Panc1 (cell line): ENCODE measurements at regions not wholly inside any gene's neighbourhood (a gene's known extent, or its start where the extent isn't known, plus 50 kb on each side); places are given as distances from the start of the nearest gene placed in this dataset.

ENCODE experiments used
- ATAC-seq: fragments of 200-7000 bp; cut with Tn5 transposase; 2 replicates; pipeline ENCODE4 v1.9.1; 2020; ENCODE audit warnings: mild to moderate bottlenecking, moderate library complexity
- BruUV-seq: library from RNA; stranded (reverse); fragments of 400-500 nt; replicated peaks from 2 replicates; lab custom pipeline; 2021; lab: Mats Ljungman, UMichigan
- CTCF ChIA-PET: fragments of 300-600 bp; sonication (Branson Sonifier 250); formaldehyde crosslinking; loops from one replicate; lab custom pipeline; 2022; ENCODE audit warnings: antibody characterized with exemption; lab: Charles Lee
- POLR2A ChIA-PET: fragments of 300-600 bp; sonication (Branson Sonifier 250); formaldehyde crosslinking; loops from one replicate; lab custom pipeline; 2022; ENCODE audit warnings: antibody characterized with exemption; lab: Charles Lee
- DNase-seq: peaks from one replicate; pipeline ENCODE4 v3.0.0-alpha.2; 2010; ENCODE audit warnings: low read depth, low spot score
- H3K27ac ChIP-seq: 2 replicates; pipeline ENCODE4 v1.5.1; 2011; ENCODE audit warnings: mild to moderate bottlenecking, low read length, inconsistent platforms
- H3K27me3 ChIP-seq: fragments of 200-500 bp; sonication (Bioruptor generic); 2 replicates; pipeline ENCODE4 v1.6.0; 2014; ENCODE audit warnings: low read length, inconsistent platforms; ENCODE audit not compliant: control insufficient read depth, insufficient read depth
- H3K36me3 ChIP-seq: fragments of 200-500 bp; sonication (Bioruptor generic); 2 replicates; pipeline ENCODE4 v1.5.1; 2014; ENCODE audit warnings: inconsistent platforms, mild to moderate bottlenecking, low read length, moderate library complexity; ENCODE audit not compliant: control insufficient read depth, insufficient read depth
- H3K4me1 ChIP-seq: 2 replicates; pipeline ENCODE4 v1.5.1; 2011; ENCODE audit warnings: inconsistent platforms, mild to moderate bottlenecking, low read length, moderate library complexity; ENCODE audit not compliant: control insufficient read depth, insufficient read depth
- H3K4me3 ChIP-seq, 2 experiments: 2 replicates each; pipeline ENCODE4 v1.5.1; 2011 to 2012; ENCODE audit warnings: low read depth in 2 of 2, low read length in 2 of 2, mild to moderate bottlenecking in 2 of 2, inconsistent platforms in 1 of 2, moderate library complexity in 1 of 2
- H3K9me3 ChIP-seq: fragments of 200-500 bp; sonication (Bioruptor generic); 2 replicates; pipeline ENCODE4 v1.5.1; 2014; ENCODE audit warnings: low read depth, mild to moderate bottlenecking, inconsistent platforms, low read length, moderate library complexity; ENCODE audit not compliant: control insufficient read depth, insufficient read depth
- CTCF ChIP-seq: fragments of 450-650 bp; IDR thresholded peaks from 2 replicates; pipeline ENCODE4 v1.5.1; 2017; ENCODE audit warnings: mild to moderate bottlenecking
- POLR2AphosphoS5 ChIP-seq: IDR thresholded peaks from 2 replicates; pipeline ENCODE4 v1.6.1; 2012; ENCODE audit warnings: mild to moderate bottlenecking, low read depth, low read length, moderate library complexity
- REST ChIP-seq, 2 experiments: IDR thresholded peaks; 2 replicates each; pipeline ENCODE4 v1.6.1; 2011 to 2012; ENCODE audit warnings: low read depth in 2 of 2, control low read depth in 1 of 2, low read length in 1 of 2, mild to moderate bottlenecking in 1 of 2, moderate library complexity in 1 of 2; ENCODE audit not compliant: insufficient read depth in 1 of 2
- SIN3A ChIP-seq: IDR thresholded peaks from 2 replicates; pipeline ENCODE4 v1.6.1; 2012; ENCODE audit warnings: low read depth, mild to moderate bottlenecking, low read length, moderate library complexity, borderline replicate concordance; ENCODE audit not compliant: insufficient read depth
- TCF7L2 ChIP-seq: IDR thresholded peaks from 2 replicates; pipeline ENCODE4 v1.6.1; 2011; ENCODE audit warnings: mild to moderate bottlenecking, low read depth, low read length, inconsistent platforms
- in situ Hi-C: cut with HindIII; loops from 2 replicates; pipeline ENCODE4 v1.10.0; 2016; ENCODE audit warnings: low sequenced_read_pairs, low pct_unique_long_range_greater_than_20kb
- intact Hi-C: fragments of 100-400 bp; cut with micrococcal nuclease; formaldehyde crosslinking; loops from one replicate; pipeline ENCODE4 v1.10.0; 2022; ENCODE audit not compliant: unreplicated experiment

GRCh38 chr3:4228295-4228694 lies 74.9 kb upstream of the SETMAR start:
- H3K9me3 ChIP-seq, result no peaks in the 10 kb centered on the region
- in situ Hi-C loops, result no loop called here
- ATAC-seq (no peak), DNase-seq (no peak)
- H3K27me3 ChIP-seq, result no peaks in the 10 kb centered on the region
- no peak for TF ChIP-seq CTCF
- no peak for TF ChIP-seq TCF7L2
- no peak for TF ChIP-seq REST (IDR thresholded peaks at IDR 0.05; ENCODE audit: insufficient read depth in 1 of 2, low read depth in 2 of 2, low read length in 1 of 2)
- TF ChIP-seq POLR2AphosphoS5, result no peak
- TF ChIP-seq SIN3A, result no peak
- ChIA-PET POLR2A (no interaction called here), CTCF (no interaction called here)
- no peaks in the 10 kb centered on the region for H3K4me1 ChIP-seq
- no peak overlapping the region for H3K4me3 ChIP-seq
- no peaks in the 10 kb centered on the region for H3K36me3 ChIP-seq
- BruUV-seq, result no TSS peak
- intact Hi-C loops, result no loop called here
- H3K27ac ChIP-seq, result no peak overlapping the region

GRCh38 chr3:4231041-4231440 lies 72.1 kb upstream of the SETMAR start:
- Histone ChIP-seq H3K4me1 (no peaks in the 10 kb centered on the region), H3K27ac (no peak overlapping the region), H3K9me3 (no peaks in the 10 kb centered on the region), H3K27me3 (no peaks in the 10 kb centered on the region), H3K36me3 (no peaks in the 10 kb centered on the region), H3K4me3 (no peak overlapping the region)
- intact Hi-C loops (no loop called here), in situ Hi-C loops (no loop called here)
- no peak for TF ChIP-seq SIN3A
- TF ChIP-seq POLR2AphosphoS5, result no peak
- TF ChIP-seq CTCF, result no peak
- TF ChIP-seq REST (IDR thresholded peaks at IDR 0.05; ENCODE audit: insufficient read depth in 1 of 2, low read depth in 2 of 2, low read length in 1 of 2), result no peak
- no peak for TF ChIP-seq TCF7L2
- no peak for ATAC-seq
- BruUV-seq, result no TSS peak
- POLR2A ChIA-PET, result no interaction called here
- no peak for DNase-seq
- CTCF ChIA-PET, result no interaction called here
